ENCODE measurements at regions not wholly inside any gene's neighbourhood (a gene's known extent, or its start where the extent isn't known, plus 50 kb on each side); places are given as distances from the start of the nearest gene placed in this dataset.

DNA sequence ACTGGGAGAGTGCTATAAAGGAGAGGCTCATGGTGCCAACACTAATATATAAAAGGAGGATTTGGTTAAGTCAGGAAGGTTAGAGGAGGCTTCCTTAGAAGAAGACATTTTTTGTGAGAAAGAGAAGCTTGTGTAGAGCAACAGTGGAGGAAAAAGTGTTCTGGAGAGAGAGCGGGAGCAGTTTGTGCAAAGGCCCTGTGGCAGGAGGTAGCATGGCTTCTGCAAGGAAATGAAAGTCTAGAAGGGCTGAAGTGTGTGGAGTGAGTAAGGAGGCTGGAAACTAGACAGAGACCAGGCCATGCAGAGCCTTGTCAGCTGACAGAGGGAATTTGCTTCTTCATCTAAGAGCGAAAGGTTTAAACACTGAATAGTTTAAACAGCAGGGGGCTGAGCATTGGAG lies 64.4 kb upstream of the ARAP3 start:
- DNase-seq (ENCODE audit: low read depth) = no peak

DNA sequence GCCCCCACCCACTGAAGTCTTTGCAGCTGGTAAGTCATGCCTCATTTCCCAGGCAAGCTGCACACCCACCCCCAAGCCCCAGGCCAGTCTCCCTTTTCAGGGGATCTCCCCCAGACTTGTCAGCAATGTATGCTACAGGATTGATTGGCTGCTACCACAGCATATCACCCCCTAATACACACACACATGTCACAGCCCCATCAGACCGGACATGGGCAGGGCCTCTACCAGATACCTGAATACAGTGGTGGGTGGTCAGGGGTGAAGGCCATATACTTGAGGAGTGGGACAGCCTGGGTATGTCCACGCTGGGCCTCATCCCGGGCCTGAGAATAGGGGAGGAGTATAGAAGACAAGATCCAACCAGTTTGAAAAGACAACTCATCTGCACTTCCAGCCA lies 63.4 kb upstream of the ARAP3 start:
- DNase-seq (ENCODE audit: low read depth) = no peak

DNA sequence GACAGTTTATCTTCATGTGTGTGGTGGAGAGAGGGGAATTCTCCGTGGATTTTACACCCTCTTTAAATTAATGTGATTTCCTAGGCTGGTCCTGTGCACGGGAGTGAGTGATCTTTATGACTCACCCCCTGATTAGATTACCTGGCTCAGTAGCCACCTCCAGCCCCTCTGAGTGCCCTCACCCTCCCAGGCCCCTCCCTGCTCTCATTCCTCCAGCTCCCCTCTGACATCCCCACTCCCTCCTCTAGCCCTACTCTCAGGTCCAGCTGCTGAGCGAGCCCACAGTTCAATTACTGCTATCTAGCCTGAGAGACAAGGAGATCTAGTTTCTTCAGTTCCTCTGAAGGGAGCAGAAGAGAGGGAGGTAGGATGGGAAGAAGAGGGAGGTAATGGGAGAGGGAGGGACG lies 61.8 kb upstream of the ARAP3 start:
- DNase-seq (ENCODE audit: low read depth) = no peak

DNA sequence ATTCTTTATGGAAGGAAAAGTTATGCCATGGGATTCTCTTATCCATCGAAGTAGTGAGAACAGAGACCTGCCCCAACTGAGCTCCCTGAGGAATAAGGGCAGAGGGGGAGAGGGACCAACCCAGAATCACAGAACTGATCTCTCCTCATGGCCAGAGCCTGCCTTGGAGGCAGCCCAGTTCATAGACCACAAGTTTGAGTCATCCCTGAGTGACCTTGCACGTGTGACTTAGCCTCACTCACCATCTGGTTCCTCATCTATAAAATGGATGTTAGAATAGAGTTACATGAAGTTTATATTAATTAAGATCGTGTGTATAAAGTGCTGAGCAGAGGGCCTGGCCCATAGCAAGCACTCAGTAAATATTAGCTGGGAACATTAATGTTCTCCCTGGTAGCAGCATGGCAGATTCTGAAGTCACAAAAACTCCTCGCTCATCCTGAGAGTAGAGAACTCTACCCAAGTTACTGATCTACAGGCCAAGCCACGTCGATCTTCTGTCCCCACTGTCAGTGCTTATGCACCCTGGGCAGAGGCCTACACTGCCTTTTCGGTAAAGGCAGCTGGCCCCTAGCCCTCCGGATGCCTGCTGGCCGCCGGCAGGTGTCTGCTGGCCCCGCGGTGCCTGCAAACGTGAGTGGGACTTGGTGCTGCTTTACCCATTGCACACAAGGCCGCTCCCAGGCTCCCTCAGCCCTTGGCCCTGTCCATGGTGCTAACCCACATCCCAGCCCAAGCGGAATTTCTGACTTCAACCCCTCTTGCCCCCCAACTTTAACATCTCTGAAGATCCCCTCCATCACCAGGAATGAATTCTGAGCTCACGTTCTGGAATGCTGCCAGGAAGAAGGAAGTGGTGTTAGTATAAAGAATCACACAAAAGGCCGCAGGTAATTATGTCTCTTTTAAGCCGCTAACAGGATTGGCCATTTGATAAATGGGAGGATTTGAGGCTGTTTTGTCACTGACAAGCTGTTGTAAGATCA lies 61.1 kb upstream of the ARAP3 start:
- no peak for DNase-seq (ENCODE audit: low read depth)

DNA sequence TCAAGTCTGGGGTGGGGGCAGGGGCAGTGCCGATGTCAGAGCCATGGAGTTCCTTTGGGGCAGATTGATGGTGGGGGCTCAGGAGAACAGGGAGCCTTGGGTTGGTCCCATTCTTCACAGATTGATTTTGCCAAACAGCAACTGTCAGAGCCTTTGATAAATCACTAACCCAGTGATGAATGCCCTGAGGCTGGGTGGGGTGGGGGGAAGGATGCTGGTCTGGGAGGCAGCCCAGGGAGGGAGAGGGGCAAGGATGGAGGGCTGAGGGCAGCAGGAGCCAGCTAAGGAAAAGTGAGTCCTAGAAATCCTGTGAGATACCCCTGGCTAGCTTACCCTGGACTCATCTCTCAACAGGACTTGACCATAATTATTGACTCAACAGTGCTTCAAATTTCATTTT lies 60.1 kb upstream of the ARAP3 start:
- DNase-seq (ENCODE audit: low read depth) = no peak

DNA sequence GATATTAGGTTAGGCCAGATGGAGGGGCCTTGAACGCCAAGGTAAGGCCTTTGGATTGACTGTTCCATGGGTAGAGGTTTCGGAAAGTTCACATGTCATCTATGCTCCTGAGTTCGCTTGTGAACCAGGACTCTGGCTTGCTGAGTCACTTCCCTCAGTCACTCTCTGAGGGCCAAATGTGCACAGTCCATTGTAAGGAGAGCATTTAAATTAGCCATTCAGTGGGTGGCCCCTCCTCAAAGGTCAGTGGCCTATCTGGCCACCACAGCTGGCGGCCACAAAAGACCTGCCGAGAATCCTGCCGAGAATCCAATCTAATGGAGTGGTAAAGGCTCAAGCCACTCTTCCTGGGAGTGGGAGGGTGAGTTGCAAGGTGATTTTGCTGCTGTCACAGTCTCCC lies 58.9 kb upstream of the ARAP3 start:
- DNase-seq (ENCODE audit: low read depth) = no peak

DNA sequence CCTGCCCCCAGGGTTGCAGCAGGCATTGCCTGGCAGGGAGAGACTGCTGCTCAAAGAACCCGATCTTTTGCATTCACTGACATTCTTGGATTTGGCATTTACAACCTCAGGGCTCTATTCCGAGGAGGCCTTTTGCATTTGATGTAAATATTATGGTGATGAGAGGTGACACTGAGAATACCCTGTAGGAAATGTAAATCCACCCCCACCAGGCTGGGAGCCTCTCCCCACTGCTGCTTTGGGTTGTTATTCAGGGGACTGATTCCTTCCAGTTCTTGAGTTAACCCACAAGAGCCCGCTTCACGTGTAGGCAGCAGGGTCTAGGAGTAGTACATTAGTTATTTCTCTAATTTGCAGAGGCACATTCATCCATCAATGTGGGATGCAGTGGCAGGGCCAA lies 55.5 kb upstream of the ARAP3 start:
- DNase-seq (ENCODE audit: low read depth) = no peak

DNA sequence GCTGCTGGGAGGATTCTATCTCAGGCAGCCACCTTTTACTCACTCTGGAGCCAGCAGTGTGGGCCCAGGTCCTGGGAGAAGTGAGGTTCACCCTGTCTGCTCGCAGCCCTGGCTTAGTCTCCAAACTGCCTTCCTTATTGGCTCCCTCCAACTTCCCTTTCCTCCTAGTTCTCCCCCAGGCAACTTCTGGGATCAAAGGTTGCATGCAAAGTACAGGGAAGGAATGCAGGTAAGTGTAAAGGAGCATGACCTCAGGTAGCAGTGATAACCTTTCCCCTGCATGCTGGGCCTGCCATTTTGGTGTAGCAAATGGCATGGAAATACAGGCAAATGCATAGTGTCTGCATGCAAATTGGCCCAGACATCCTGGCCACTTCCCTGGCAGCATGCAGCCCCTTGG lies 53.8 kb upstream of the ARAP3 start:
- no peak for DNase-seq (ENCODE audit: low read depth)

DNA sequence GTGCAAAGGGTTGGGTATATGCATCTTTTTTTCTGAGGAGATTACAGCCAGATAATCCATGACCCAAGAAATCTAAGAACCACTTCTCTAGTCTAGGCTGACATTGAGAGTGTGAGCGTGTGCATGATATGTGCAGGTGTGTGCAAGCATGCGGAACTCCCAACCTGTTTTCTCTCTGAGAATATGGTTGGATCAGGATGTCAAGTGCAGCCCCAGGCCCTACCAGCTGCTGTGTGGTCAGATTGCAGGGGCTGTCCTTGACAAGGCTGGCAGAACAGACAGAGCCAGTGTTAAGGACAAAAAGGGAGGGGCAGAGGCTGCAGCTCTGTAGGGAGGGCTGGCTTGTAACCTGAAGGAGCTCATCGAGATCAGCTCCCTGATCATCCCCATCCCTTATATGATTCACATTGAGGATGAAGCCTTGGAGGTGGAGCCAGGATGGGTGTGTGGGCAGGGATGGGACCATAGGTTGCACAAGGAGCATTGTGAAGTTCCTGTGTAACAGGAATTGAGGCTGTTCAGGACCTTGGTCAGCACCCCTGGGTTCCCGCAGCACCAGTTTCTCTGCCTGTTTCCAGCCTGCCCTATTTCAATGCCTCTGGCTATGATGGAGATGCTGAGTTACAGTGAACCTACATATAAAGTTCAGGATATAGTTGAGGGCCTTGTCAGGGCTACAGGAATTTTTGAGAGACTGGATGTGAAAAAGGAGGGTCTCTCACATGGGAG lies 52.6 kb upstream of the ARAP3 start:
- peak; percentile 7 for DNase-seq (ENCODE audit: low read depth)

DNA sequence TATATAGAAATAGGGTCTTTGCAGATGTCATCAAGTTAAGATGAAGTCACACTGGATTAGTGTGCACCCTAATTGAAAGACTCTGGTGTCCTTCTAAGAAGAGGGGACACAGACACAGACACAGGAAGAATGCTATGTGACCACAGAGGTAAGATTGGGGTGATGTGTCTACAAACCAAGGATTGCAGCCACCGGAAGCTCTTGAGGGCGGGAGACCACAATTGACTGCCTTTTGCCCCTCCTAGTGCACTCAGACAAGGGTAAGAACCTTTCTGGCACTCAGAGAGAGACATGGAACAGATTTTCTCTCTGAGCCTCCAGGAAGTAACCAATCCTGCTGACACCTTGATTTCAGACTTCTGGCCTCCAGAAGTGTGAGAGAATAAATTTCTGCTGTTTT lies 51.2 kb upstream of the ARAP3 start:
- no peak for DNase-seq (ENCODE audit: low read depth)

DNA sequence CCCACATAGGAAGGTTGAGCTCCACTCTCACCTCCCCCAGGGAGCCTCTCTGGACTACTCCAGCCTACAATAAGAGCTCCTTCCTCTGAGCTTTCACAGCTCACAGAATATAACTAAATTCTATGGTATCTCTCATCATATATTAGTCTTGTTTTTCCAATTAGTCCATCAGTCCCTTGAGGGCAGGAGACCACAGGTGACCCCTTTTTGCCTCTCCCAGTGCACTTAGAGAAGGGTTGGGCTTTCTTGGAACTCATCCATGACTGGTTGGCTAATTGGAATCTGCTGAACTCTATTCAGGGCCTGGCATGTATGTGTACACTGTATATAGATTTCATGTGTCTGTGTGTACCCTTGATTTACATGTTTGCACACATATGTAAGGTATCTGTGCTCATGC lies 50.4 kb upstream of the ARAP3 start:
- DNase-seq (ENCODE audit: low read depth) = no peak

Data from HS-27A (cell line).